ENCODE measurements at regions not wholly inside any gene's neighbourhood (a gene's known extent, or its start where the extent isn't known, plus 50 kb on each side); places are given as distances from the start of the nearest gene placed in this dataset.

- Histone ChIP-seq H3K9me3 (ENCODE audit: control insufficient read depth in 4 of 4, insufficient read depth in 3 of 4, low read length in 3 of 4) (no peaks in the 10 kb centered on the region), H3K36me3 (ENCODE audit: control insufficient read depth in 4 of 4, insufficient read depth in 4 of 4, low read length in 4 of 4) (no peaks in the 10 kb centered on the region), H3K27me3 (ENCODE audit: control insufficient read depth in 3 of 3, insufficient read depth in 3 of 3, low read length in 2 of 3) (no peaks in the 10 kb centered on the region), H3K9ac (ENCODE audit: insufficient read depth in 1 of 2, low read length in 2 of 2) (no peak overlapping the region), H3K27ac (ENCODE audit: low read depth in 1 of 2, low read length in 1 of 2) (no peak overlapping the region), H3K4me3 (no peak overlapping the region), H3K4me1 (ENCODE audit: control insufficient read depth in 5 of 5, insufficient read depth in 5 of 5, low read length in 5 of 5) (no peaks in the 10 kb centered on the region)
- TF ChIP-seq CTCF (IDR thresholded peaks at IDR 0.05; ENCODE audit: control extremely low read depth, extremely low read depth) = no peak
- WGBS, 2 donors = 77 to 82% methylated on average over 3 of the region's 3 CpGs
- DNase-seq = no peak
- no peak for ATAC-seq (ENCODE audit: insufficient read depth, low FRiP score)
Measured at GRCh38 chr5:89030798-89031197, 147.8 kb upstream of the MEF2C start.

- Histone ChIP-seq H3K36me3 (ENCODE audit: control insufficient read depth in 4 of 4, insufficient read depth in 4 of 4, low read length in 4 of 4) (no peaks in the 10 kb centered on the region), H3K27me3 (ENCODE audit: control insufficient read depth in 3 of 3, insufficient read depth in 3 of 3, low read length in 2 of 3) (no peaks in the 10 kb centered on the region), H3K27ac (ENCODE audit: low read depth in 1 of 2, low read length in 1 of 2) (no peak overlapping the region), H3K4me1 (ENCODE audit: control insufficient read depth in 5 of 5, insufficient read depth in 5 of 5, low read length in 5 of 5) (peaks cover 0 to 3% (median 0%) of the 10 kb centered on the region in 5 donors), H3K4me3 (no peak overlapping the region), H3K9ac (ENCODE audit: insufficient read depth in 1 of 2, low read length in 2 of 2) (no peak overlapping the region), H3K9me3 (ENCODE audit: control insufficient read depth in 4 of 4, insufficient read depth in 3 of 4, low read length in 3 of 4) (no peaks in the 10 kb centered on the region)
- 89 to 93% methylated on average over 2 of the region's 2 CpGs for WGBS, 2 donors
- no peak for ATAC-seq (ENCODE audit: insufficient read depth, low FRiP score)
- no peak for TF ChIP-seq CTCF (IDR thresholded peaks at IDR 0.05; ENCODE audit: control extremely low read depth, extremely low read depth)
- DNase-seq = no peak
Measured at GRCh38 chr5:89028595-89029285, 145.8 kb upstream of the MEF2C start.

GRCh38 chr5:89024045-89024444 lies 141.1 kb upstream of the MEF2C start:
- ATAC-seq (ENCODE audit: insufficient read depth, low FRiP score) (no peak), DNase-seq (peak in 2 of 3 donors; percentile 12 to 76)
- H3K36me3 ChIP-seq (ENCODE audit: control insufficient read depth in 4 of 4, insufficient read depth in 4 of 4, low read length in 4 of 4) = no peaks in the 10 kb centered on the region
- no peaks in the 10 kb centered on the region for H3K9me3 ChIP-seq (ENCODE audit: control insufficient read depth in 4 of 4, insufficient read depth in 3 of 4, low read length in 3 of 4)
- no peak overlapping the region for H3K27ac ChIP-seq (ENCODE audit: low read depth in 1 of 2, low read length in 1 of 2)
- peaks cover 0 to 3% (median 0%) of the 10 kb centered on the region in 5 donors for H3K4me1 ChIP-seq (ENCODE audit: control insufficient read depth in 5 of 5, insufficient read depth in 5 of 5, low read length in 5 of 5)
- WGBS, 2 donors = 86 to 90% methylated on average over 3 of the region's 3 CpGs
- no peaks in the 10 kb centered on the region for H3K27me3 ChIP-seq (ENCODE audit: control insufficient read depth in 3 of 3, insufficient read depth in 3 of 3, low read length in 2 of 3)
- no peak overlapping the region for H3K4me3 ChIP-seq
- TF ChIP-seq CTCF (IDR thresholded peaks at IDR 0.05; ENCODE audit: control extremely low read depth, extremely low read depth) = no peak
- H3K9ac ChIP-seq (ENCODE audit: insufficient read depth in 1 of 2, low read length in 2 of 2) = no peak overlapping the region

All from lung (tissue), 11 donors.